BJ (cell line): ENCODE measurements at regions not wholly inside any gene's neighbourhood (a gene's known extent, or its start where the extent isn't known, plus 50 kb on each side); places are given as distances from the start of the nearest gene placed in this dataset.

Experiments
- CTCF ChIA-PET: fragments of 350-600 bp; formaldehyde crosslinking; extraction: SDS; loops from one replicate; lab custom pipeline; 2021; ENCODE audit warnings: antibody characterized with exemption, inconsistent platforms; lab: Yijun Ruan, JAX
- POLR2A ChIA-PET: fragments of 300-600 bp; sonication (Branson Sonifier 250); formaldehyde crosslinking; extraction: SDS; loops from one replicate; lab custom pipeline; 2021; ENCODE audit warnings: antibody characterized with exemption; lab: Charles Lee
- DNase-seq: peaks from one replicate; pipeline ENCODE4 v3.0.0-alpha.2; 2011; ENCODE audit warnings: low read depth
- H3K27me3 ChIP-seq: 2 replicates; pipeline ENCODE4 v1.6.0; 2011; ENCODE audit warnings: low read length; ENCODE audit not compliant: control insufficient read depth, insufficient read depth
- H3K36me3 ChIP-seq: 2 replicates; pipeline ENCODE4 v1.5.1; 2011; ENCODE audit warnings: low read length; ENCODE audit not compliant: control insufficient read depth, insufficient read depth
- H3K4me3 ChIP-seq: 2 replicates; pipeline ENCODE4 v1.5.1; 2011; ENCODE audit warnings: low read depth, mild to moderate bottlenecking, control low read depth, low read length
- TF ChIP-seq, protein P1 (sequence below): IDR thresholded peaks from 2 replicates; pipeline ENCODE4 v1.5.1; 2011; ENCODE audit warnings: low read depth, mild to moderate bottlenecking, control low read depth, inconsistent platforms, low read length, moderate library complexity; ENCODE audit not compliant: insufficient read depth

GRCh38 chr2:35255826-35256225, 1099.8 kb upstream of the CRIM1 start:
- no peaks in the 10 kb centered on the region for H3K27me3 ChIP-seq
- TF ChIP-seq, protein P1, sequence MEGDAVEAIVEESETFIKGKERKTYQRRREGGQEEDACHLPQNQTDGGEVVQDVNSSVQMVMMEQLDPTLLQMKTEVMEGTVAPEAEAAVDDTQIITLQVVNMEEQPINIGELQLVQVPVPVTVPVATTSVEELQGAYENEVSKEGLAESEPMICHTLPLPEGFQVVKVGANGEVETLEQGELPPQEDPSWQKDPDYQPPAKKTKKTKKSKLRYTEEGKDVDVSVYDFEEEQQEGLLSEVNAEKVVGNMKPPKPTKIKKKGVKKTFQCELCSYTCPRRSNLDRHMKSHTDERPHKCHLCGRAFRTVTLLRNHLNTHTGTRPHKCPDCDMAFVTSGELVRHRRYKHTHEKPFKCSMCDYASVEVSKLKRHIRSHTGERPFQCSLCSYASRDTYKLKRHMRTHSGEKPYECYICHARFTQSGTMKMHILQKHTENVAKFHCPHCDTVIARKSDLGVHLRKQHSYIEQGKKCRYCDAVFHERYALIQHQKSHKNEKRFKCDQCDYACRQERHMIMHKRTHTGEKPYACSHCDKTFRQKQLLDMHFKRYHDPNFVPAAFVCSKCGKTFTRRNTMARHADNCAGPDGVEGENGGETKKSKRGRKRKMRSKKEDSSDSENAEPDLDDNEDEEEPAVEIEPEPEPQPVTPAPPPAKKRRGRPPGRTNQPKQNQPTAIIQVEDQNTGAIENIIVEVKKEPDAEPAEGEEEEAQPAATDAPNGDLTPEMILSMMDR, result no peak
- POLR2A ChIA-PET, result no interaction called here
- no peaks in the 10 kb centered on the region for H3K36me3 ChIP-seq
- no peak overlapping the region for H3K4me3 ChIP-seq
- DNase-seq, result no peak
- CTCF ChIA-PET, result no interaction called here

GRCh38 chr2:35251156-35251555, 1104.4 kb upstream of the CRIM1 start:
- DNase-seq, result no peak
- Histone ChIP-seq H3K4me3 (no peak overlapping the region), H3K36me3 (no peaks in the 10 kb centered on the region), H3K27me3 (no peaks in the 10 kb centered on the region)
- ChIA-PET POLR2A (no interaction called here), CTCF (no interaction called here)
- TF ChIP-seq, protein P1, result no peak

GRCh38 chr2:35246702-35247101, 1108.9 kb upstream of the CRIM1 start:
- DNase-seq, result no peak
- H3K27me3 ChIP-seq, result no peaks in the 10 kb centered on the region
- TF ChIP-seq, protein P1, result no peak
- POLR2A ChIA-PET, result no interaction called here
- CTCF ChIA-PET, result no interaction called here
- H3K36me3 ChIP-seq, result no peaks in the 10 kb centered on the region
- H3K4me3 ChIP-seq, result no peak overlapping the region

- TF ChIP-seq, protein P1, result no peak
- ChIA-PET CTCF (no interaction called here), POLR2A (no interaction called here)
These were observed 1127.0 kb upstream of the CRIM1 start for GRCh38 chr2:35228584-35228983.

GRCh38 chr2:35220461-35220860, 1135.1 kb upstream of the CRIM1 start:
- TF ChIP-seq, protein P1, result no peak
- ChIA-PET POLR2A (no interaction called here), CTCF (no interaction called here)
- no peak overlapping the region for H3K4me3 ChIP-seq
- H3K27me3 ChIP-seq, result no peaks in the 10 kb centered on the region
- H3K36me3 ChIP-seq, result no peaks in the 10 kb centered on the region
- DNase-seq, result no peak

More at GRCh38 chr2:35228584-35228983, 1127.0 kb upstream of the CRIM1 start:
- Histone ChIP-seq H3K27me3 (no peaks in the 10 kb centered on the region), H3K36me3 (no peaks in the 10 kb centered on the region), H3K4me3 (no peak overlapping the region)
- DNase-seq, result no peak
